Gastrocnemius medialis (tissue), 4 donors: ENCODE measurements at regions not wholly inside any gene's neighbourhood (a gene's known extent, or its start where the extent isn't known, plus 50 kb on each side); places are given as distances from the start of the nearest gene placed in this dataset.

ENCODE experiments used
- ATAC-seq, 2 donors: fragments of 150-250 bp; one replicate each; pipeline ENCODE4 v1.9.1; 2016
- DNase-seq, 2 donors: peaks; one replicate each; pipeline ENCODE4 v3.0.0-alpha.2; 2019
- H3K27ac ChIP-seq, 4 donors: fragments of 200-600 bp; sonication (generic); 1 replicate in 1 of 4; 2 replicates in 3 of 4; pipeline ENCODE4 v1.5.1; 2016 to 2018; ENCODE audit warnings: mild to moderate bottlenecking in 2 of 4, moderate library complexity in 1 of 4
- H3K27me3 ChIP-seq, 3 donors: fragments of 200-600 bp; sonication (generic) in 2 of 3; 1 replicate in 1 of 3; 2 replicates in 2 of 3; pipeline versions ENCODE4 v1.5.1 to v1.6.0; 2016 to 2019; ENCODE audit warnings: mild to moderate bottlenecking in 1 of 3, moderate library complexity in 1 of 3
- H3K36me3 ChIP-seq, 2 donors: fragments of 200-600 bp; sonication (generic) in 1 of 2; one replicate each; pipeline ENCODE4 v1.5.1; 2017 to 2018
- H3K4me1 ChIP-seq, 2 donors: fragments of 200-600 bp; sonication (generic) in 1 of 2; one replicate each; pipeline ENCODE4 v1.5.1; 2016 to 2017; ENCODE audit warnings: mild to moderate bottlenecking in 2 of 2
- H3K4me3 ChIP-seq, 4 donors: fragments of 200-600 bp; sonication (generic) in 3 of 4; 1 replicate in 1 of 4; 2 replicates in 3 of 4; pipeline ENCODE4 v1.5.1; 2016 to 2019; ENCODE audit warnings: mild to moderate bottlenecking in 2 of 4
- H3K9me3 ChIP-seq, 3 donors: fragments of 200-600 bp; sonication (generic) in 2 of 3; 1 replicate in 1 of 3; 2 replicates in 2 of 3; pipeline ENCODE4 v1.5.1; 2016 to 2019
- CTCF ChIP-seq, 5 experiments: fragments of 450-650 bp in 3 of 5; fragments of 200-600 bp in 2 of 5; sonication (generic) in 2 of 5; IDR thresholded peaks in 4 of 5; conservative IDR thresholded peaks in 1 of 5; 1 replicate in 4 of 5; 2 replicates in 1 of 5; pipeline ENCODE4 v1.5.1; 2016 to 2019; ENCODE audit warnings: antibody characterized with exemption in 5 of 5, mild to moderate bottlenecking in 3 of 5, moderate library complexity in 3 of 5
- POLR2A ChIP-seq, 2 donors: fragments of 450-650 bp; IDR thresholded peaks; one replicate each; pipeline ENCODE4 v1.6.1; 2017; ENCODE audit warnings: antibody characterized with exemption in 2 of 2, mild to moderate bottlenecking in 2 of 2, moderate library complexity in 2 of 2
- in situ Hi-C, 4 donors: fragments of 200-750 bp; cut with MboI; loops; one replicate each; pipeline versions ENCODE4 v1.15.0 to v1.8.0; 2017; ENCODE audit warnings: low sequenced_read_pairs in 4 of 4
- intact Hi-C: fragments of 100-400 bp; cut with DNase I; formaldehyde crosslinking; loops from one replicate; pipeline ENCODE4 v1.15.1; 2023; ENCODE audit warnings: low total_unique reads

- H3K4me1 ChIP-seq = no peaks in the 10 kb centered on the region
- in situ Hi-C loops = no loop called here
- no peak overlapping the region for H3K4me3 ChIP-seq
- intact Hi-C loops = no loop called here
- H3K27me3 ChIP-seq = peaks cover 4 to 11% (median 5%) of the 10 kb centered on the region in 3 donors
- TF ChIP-seq POLR2A (IDR thresholded peaks at IDR 0.05) (no peak), CTCF (IDR thresholded peaks at IDR 0.05 in 4 of 5, conservative IDR thresholded peaks at IDR 0.05 in 1 of 5) (no peak)
- H3K9me3 ChIP-seq = no peaks in the 10 kb centered on the region
- ATAC-seq = no peak
- no peak for DNase-seq
- H3K27ac ChIP-seq = no peak overlapping the region
- no peaks in the 10 kb centered on the region for H3K36me3 ChIP-seq
Measured at GRCh38 chr16:55000595-55000994, 69.9 kb downstream of the IRX5 start.

GRCh38 chr16:55001931-55002330, 71.3 kb downstream of the IRX5 start:
- ATAC-seq = no peak
- intact Hi-C loops (no loop called here), in situ Hi-C loops (no loop called here)
- TF ChIP-seq CTCF (IDR thresholded peaks at IDR 0.05 in 4 of 5, conservative IDR thresholded peaks at IDR 0.05 in 1 of 5) (no peak), POLR2A (IDR thresholded peaks at IDR 0.05) (no peak)
- Histone ChIP-seq H3K4me1 (no peaks in the 10 kb centered on the region), H3K4me3 (no peak overlapping the region), H3K27me3 (peaks cover 4 to 7% (median 5%) of the 10 kb centered on the region in 3 donors), H3K9me3 (no peaks in the 10 kb centered on the region), H3K36me3 (no peaks in the 10 kb centered on the region), H3K27ac (no peak overlapping the region)
- DNase-seq = no peak

- DNase-seq (no peak), ATAC-seq (no peak)
- H3K27me3 ChIP-seq = peaks cover 0 to 6% (median 5%) of the 10 kb centered on the region in 3 donors
- no peaks in the 10 kb centered on the region for H3K36me3 ChIP-seq
- in situ Hi-C loops (no loop called here), intact Hi-C loops (no loop called here)
- H3K4me3 ChIP-seq = no peak overlapping the region
- TF ChIP-seq CTCF (IDR thresholded peaks at IDR 0.05 in 4 of 5, conservative IDR thresholded peaks at IDR 0.05 in 1 of 5) (no peak), POLR2A (IDR thresholded peaks at IDR 0.05) (no peak)
- no peaks in the 10 kb centered on the region for H3K9me3 ChIP-seq
- no peaks in the 10 kb centered on the region for H3K4me1 ChIP-seq
- H3K27ac ChIP-seq = no peak overlapping the region
Measured at GRCh38 chr16:55002419-55002818, 71.8 kb downstream of the IRX5 start.

GRCh38 chr16:55003306-55003705, 72.6 kb downstream of the IRX5 start:
- TF ChIP-seq CTCF (IDR thresholded peaks at IDR 0.05 in 4 of 5, conservative IDR thresholded peaks at IDR 0.05 in 1 of 5) (no peak), POLR2A (IDR thresholded peaks at IDR 0.05) (no peak)
- intact Hi-C loops (no loop called here), in situ Hi-C loops (no loop called here)
- H3K9me3 ChIP-seq = no peaks in the 10 kb centered on the region
- no peak for ATAC-seq
- no peaks in the 10 kb centered on the region for H3K4me1 ChIP-seq
- no peak for DNase-seq
- H3K36me3 ChIP-seq = no peaks in the 10 kb centered on the region
- no peak overlapping the region for H3K27ac ChIP-seq
- peaks cover 0 to 6% (median under 1%) of the 10 kb centered on the region in 3 donors for H3K27me3 ChIP-seq
- no peak overlapping the region for H3K4me3 ChIP-seq

GRCh38 chr16:55003916-55004315, 73.3 kb downstream of the IRX5 start:
- H3K27ac ChIP-seq = no peak overlapping the region
- no peak for ATAC-seq
- H3K4me3 ChIP-seq = no peak overlapping the region
- H3K9me3 ChIP-seq = no peaks in the 10 kb centered on the region
- intact Hi-C loops = no loop called here
- no peak for DNase-seq
- H3K4me1 ChIP-seq = no peaks in the 10 kb centered on the region
- H3K27me3 ChIP-seq = peaks cover 0 to 4% (median 0%) of the 10 kb centered on the region in 3 donors
- in situ Hi-C loops = no loop called here
- no peaks in the 10 kb centered on the region for H3K36me3 ChIP-seq
- TF ChIP-seq CTCF (IDR thresholded peaks at IDR 0.05 in 4 of 5, conservative IDR thresholded peaks at IDR 0.05 in 1 of 5) (no peak), POLR2A (IDR thresholded peaks at IDR 0.05) (no peak)
